ENCODE measurements at regions not wholly inside any gene's neighbourhood (a gene's known extent, or its start where the extent isn't known, plus 50 kb on each side); places are given as distances from the start of the nearest gene placed in this dataset.

DNA sequence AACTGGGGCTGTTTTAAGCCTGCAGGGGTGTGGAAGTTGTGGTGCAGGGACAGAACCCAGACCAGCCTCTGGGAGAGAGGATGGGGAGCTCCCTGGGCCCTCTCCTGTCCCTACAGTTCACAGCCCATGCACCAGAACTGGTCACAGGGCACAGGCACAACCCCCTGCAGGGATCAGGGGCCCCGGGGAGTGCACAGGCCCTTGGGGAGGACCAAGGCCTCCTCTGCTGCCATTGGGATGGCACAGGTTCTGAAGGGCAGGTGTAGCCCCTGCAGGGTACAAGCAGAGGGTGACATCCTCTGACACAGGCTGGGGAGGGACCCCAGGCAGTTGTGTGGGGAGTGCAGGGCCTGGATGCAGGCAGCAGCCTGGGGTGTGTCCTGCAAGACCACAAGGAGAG, 66.4 kb upstream of the SFSWAP start:
- TF ChIP-seq CTCF (IDR thresholded peaks at IDR 0.05): no peak
- no peak for TF ChIP-seq POLR2A (IDR thresholded peaks at IDR 0.05)

All from uterus (tissue), 2 donors.